SK-N-SH (cell line): ENCODE measurements at regions not wholly inside any gene's neighbourhood (a gene's known extent, or its start where the extent isn't known, plus 50 kb on each side); places are given as distances from the start of the nearest gene placed in this dataset.

Source experiments
- CHD2 ChIP-seq: fragments of 150-350 bp; IDR thresholded peaks from 2 replicates; pipeline ENCODE4 v1.6.1; 2018; ENCODE audit warnings: low read length; ENCODE audit not compliant: partially characterized antibody
- EP300 ChIP-seq, 2 experiments: IDR thresholded peaks; 2 replicates each; pipeline versions ENCODE4 v1.4.0 to v1.6.1; 2012; ENCODE audit warnings: borderline replicate concordance in 1 of 2, low read depth in 1 of 2, low read length in 1 of 2
- FOXM1 ChIP-seq: IDR thresholded peaks from 2 replicates; pipeline ENCODE4 v1.4.0; 2012; ENCODE audit warnings: low read depth, mild to moderate bottlenecking
- GABPA ChIP-seq: IDR thresholded peaks from 2 replicates; pipeline ENCODE4 v1.4.0; 2012; ENCODE audit warnings: low read depth, mild to moderate bottlenecking
- GATA2 ChIP-seq: sonication (generic); formaldehyde crosslinking; IDR thresholded peaks from 2 replicates; pipeline ENCODE4 v1.5.0; 2020; ENCODE audit warnings: mild to moderate bottlenecking, missing genetic modification reagents
- MEF2A ChIP-seq: IDR thresholded peaks from 2 replicates; pipeline ENCODE4 v1.4.0; 2012; ENCODE audit warnings: low read depth, borderline replicate concordance
- POLR2AphosphoS5 ChIP-seq: IDR thresholded peaks from 2 replicates; pipeline ENCODE4 v1.6.1; 2012; ENCODE audit warnings: low read depth, low read length
- RFX5 ChIP-seq: IDR thresholded peaks from 2 replicates; pipeline ENCODE4 v1.6.1; 2012; ENCODE audit warnings: mild to moderate bottlenecking, improper control_type of control experiment, low read length
- YY1 ChIP-seq: IDR thresholded peaks from 2 replicates; pipeline ENCODE4 v1.4.0; 2012; ENCODE audit warnings: low read depth, mild to moderate bottlenecking
- TF ChIP-seq, protein P1 (sequence below): fragments of 200-600 bp; sonication (generic); IDR thresholded peaks from 2 replicates; pipeline ENCODE4 v1.6.1; 2017; ENCODE audit warnings: antibody characterized with exemption, mild to moderate bottlenecking, moderate library complexity
- TF ChIP-seq, protein P2 (sequence below): IDR thresholded peaks from 2 replicates; pipeline ENCODE4 v1.4.0; 2012; ENCODE audit warnings: low read depth
- TF ChIP-seq, protein P3 (sequence below): IDR thresholded peaks from 2 replicates; pipeline ENCODE4 v1.4.0; 2012; ENCODE audit warnings: low read depth, borderline replicate concordance

DNA sequence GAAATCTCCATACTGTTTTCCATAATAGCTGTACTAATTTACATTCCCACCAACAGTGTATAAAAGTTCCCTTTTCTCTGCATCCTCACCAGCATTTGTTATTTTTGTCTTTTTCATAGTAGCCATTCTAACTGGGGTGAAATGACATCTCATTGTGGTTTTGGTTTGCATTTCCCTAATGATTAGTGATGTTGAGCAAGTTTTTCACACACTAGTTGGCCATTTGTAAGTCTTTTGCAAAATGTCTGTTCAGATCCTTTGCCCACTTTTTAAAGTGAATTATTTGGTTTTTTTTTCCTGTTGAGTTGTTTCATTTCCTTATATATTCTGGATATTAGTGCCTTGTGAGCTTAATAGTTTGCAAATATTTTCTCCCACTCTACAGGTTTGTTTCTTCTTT is 101.0 kb upstream of the NFE2L3 start:
- no peak for TF ChIP-seq RFX5
- no peak for TF ChIP-seq MEF2A
- TF ChIP-seq, protein P1, sequence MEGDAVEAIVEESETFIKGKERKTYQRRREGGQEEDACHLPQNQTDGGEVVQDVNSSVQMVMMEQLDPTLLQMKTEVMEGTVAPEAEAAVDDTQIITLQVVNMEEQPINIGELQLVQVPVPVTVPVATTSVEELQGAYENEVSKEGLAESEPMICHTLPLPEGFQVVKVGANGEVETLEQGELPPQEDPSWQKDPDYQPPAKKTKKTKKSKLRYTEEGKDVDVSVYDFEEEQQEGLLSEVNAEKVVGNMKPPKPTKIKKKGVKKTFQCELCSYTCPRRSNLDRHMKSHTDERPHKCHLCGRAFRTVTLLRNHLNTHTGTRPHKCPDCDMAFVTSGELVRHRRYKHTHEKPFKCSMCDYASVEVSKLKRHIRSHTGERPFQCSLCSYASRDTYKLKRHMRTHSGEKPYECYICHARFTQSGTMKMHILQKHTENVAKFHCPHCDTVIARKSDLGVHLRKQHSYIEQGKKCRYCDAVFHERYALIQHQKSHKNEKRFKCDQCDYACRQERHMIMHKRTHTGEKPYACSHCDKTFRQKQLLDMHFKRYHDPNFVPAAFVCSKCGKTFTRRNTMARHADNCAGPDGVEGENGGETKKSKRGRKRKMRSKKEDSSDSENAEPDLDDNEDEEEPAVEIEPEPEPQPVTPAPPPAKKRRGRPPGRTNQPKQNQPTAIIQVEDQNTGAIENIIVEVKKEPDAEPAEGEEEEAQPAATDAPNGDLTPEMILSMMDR, result no peak
- TF ChIP-seq GATA2 (CRISPR knock-in tag), result no peak
- TF ChIP-seq, protein P2, sequence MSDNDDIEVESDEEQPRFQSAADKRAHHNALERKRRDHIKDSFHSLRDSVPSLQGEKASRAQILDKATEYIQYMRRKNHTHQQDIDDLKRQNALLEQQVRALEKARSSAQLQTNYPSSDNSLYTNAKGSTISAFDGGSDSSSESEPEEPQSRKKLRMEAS, result no peak
- no peak for TF ChIP-seq YY1
- TF ChIP-seq GABPA, result no peak
- TF ChIP-seq EP300 (IDR thresholded peaks at IDR 0.05; ENCODE audit: borderline replicate concordance in 1 of 2, low read depth in 1 of 2, low read length in 1 of 2), result no peak
- TF ChIP-seq, protein P3, sequence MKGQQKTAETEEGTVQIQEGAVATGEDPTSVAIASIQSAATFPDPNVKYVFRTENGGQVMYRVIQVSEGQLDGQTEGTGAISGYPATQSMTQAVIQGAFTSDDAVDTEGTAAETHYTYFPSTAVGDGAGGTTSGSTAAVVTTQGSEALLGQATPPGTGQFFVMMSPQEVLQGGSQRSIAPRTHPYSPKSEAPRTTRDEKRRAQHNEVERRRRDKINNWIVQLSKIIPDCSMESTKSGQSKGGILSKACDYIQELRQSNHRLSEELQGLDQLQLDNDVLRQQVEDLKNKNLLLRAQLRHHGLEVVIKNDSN, result no peak
- TF ChIP-seq CHD2, result no peak
- TF ChIP-seq POLR2AphosphoS5, result no peak
- no peak for TF ChIP-seq FOXM1
